Endothelial cell of hepatic sinusoid (primary cell): ENCODE measurements at regions not wholly inside any gene's neighbourhood (a gene's known extent, or its start where the extent isn't known, plus 50 kb on each side); places are given as distances from the start of the nearest gene placed in this dataset.

ENCODE experiments used
- in situ Hi-C: cut with HindIII; loops from 2 replicates; pipeline ENCODE4 v1.10.0; 2017; ENCODE audit warnings: low sequenced_read_pairs

DNA sequence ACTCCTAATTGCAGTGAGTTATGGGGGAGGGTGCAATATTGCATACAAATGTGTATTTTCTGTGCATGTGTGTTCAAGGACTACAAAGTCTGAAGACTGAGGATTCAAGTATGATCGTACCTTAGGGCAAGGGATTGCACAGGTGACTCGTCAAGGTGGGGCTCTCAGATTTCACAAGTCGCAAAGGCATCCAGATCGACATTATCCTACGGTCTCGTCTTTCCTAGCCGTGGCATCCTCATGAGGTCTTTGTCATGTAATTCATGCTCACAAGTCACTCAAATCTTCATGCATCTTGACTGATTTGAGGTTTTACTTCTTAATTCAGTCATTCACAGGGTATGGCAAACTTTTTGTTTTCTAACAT, 191.4 kb upstream of the HES1 start:
- in situ Hi-C loops: no loop called here

DNA sequence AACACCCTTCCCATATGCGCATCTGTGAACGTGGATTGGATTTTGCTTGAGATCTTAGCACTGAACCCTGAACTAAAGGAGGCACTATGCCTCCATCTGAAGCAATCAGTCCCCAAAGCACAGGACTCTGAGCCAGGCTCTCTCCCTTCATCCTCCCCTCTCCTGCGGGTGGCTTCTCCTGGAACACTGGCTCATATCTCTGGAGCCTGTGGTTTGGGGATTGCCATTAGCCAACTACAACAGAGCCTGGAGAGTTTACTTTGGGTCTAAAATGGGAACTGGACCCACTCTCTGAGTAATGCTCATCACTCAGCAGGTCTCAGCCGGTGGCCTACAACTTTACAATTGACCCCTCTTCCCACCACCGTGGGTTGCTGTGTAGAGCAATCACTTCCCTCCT, 190.8 kb upstream of the HES1 start:
- in situ Hi-C loops: no loop called here

GRCh38 chr3:193946945-193947344, 189.0 kb upstream of the HES1 start:
- in situ Hi-C loops: no loop called here

DNA sequence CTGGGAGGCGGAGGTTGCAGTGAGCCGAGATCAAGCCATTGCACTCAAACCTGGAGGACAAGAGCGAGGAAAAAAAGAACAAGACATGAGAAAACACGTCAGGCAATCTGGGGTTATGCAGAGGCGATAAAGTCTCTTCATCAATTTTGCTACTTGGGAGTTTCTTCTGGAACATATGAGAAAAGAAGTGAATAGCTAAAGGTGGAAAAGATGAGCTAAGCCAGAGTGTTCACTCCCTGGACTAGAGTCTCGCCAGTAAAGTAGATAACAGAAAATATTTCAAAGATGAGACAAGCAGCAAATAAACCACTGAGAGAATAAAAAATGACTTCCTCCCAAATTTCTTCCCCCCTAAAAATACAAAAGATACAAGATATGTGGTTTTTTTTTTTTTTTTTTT, 188.4 kb upstream of the HES1 start:
- in situ Hi-C loops: no loop called here

DNA sequence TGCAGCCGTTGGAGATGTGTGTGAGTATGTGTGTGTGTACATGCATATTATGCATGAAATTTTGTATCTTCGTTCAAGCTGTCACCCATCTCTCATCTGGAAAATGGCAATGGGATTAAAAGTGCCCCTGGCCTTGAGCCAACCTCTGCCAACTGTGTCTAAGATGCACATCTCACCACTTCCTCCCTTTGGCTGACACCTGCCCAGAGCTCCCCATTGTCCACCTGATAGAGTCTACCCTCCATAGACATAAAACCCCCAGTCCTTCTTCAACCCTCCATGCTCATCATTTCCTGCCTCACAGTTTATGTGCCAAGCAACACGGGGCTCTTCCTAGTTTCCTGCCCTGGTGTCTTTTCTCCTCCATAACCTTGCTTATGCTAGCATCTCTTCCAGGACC, 187.5 kb upstream of the HES1 start:
- in situ Hi-C loops: no loop called here

DNA sequence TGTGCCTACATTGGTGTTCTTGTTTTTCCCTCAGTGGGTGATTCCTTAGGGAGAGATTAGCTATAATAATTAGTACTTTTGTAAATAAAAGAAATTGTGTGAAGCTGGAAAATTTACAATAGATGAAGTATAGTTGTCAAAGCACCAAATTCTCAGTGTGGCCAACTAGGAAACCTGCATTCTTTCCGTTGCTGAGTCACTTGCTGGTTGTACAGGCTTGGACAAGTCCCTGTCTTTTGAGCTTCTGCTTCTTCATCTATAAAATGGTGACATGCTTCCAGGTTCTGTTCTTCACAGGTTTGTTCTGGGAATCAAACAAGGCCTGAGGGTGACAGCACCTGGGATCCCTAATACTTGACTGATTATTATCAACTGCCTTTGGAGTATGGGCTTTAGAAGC, 184.1 kb upstream of the HES1 start:
- in situ Hi-C loops: no loop called here

- in situ Hi-C loops: no loop called here
These were observed 181.2 kb upstream of the HES1 start for GRCh38 chr3:193954752-193955151.

- in situ Hi-C loops: no loop called here
These were observed 180.2 kb upstream of the HES1 start for GRCh38 chr3:193955719-193956118.

- in situ Hi-C loops: no loop called here
These were observed 176.1 kb upstream of the HES1 start for GRCh38 chr3:193959861-193960260.

DNA sequence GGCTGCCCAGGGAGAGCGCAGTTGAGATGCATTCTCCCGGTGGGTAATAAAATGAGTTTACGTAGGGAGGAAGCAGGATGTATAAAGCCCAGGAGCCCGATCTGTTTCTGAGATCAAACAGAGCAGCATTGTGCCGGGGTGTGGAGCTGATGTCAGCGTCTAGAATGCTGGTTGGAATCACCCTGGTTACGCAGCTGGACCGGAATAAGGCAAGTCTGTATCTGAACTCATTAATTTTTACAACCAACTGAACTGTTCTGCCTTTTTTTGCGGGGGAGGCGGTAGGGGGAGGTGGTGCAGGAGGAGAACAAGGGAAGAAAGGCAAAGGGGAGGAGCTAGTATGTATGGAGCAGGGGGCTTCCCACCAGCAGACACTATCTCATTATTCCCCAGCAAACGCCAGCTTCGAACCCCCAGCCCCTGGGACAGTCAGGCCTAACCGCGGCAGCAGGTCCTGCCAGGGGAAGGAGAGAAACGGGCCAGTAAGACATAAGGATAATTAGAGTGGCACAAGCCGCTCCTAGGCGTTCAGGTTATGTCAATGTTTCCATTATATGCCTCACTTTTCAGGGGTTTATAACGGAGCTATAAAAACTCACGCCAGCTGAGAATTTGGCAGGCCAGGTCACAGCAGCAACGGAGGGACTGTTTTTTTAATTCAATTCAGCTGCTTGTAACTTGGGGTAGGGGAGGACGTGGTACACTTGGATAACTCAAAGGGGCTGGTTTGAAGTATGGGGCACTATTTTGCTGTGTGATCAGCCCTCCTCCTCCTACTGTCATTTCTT, 175.3 kb upstream of the HES1 start:
- in situ Hi-C loops: no loop called here

DNA sequence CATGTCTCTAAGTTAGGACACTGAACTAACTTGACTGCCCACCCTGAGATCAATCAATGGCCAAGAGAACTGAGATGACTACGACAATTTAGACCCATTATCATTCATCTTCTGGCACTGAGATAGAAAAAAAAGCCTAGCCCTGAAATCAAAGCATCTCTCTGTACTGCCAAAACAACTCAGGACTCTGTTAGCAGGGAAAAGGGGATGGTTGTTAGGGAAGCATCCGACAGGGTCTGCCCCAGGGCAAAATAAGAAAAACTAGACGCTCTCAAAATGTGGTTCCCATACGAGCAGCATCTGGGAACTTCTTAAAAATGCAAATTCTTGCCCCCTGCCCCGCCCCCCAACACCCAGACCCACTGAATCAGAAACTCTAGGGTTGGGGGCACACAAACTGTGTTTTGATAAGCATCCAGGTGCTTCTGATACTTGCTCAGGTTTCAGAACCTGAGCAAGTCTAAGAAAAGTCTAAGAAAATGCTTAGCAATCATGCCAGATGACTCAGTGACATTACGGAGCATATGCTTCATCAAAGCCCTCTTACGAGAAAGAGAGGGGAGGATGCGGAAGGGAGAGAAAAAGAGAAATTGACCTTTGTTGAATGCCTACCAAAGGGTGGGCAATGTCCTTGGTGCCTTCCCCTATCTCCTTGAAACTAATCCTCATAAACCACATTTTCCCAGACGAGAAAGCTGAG, 172.8 kb upstream of the HES1 start:
- in situ Hi-C loops: no loop called here

DNA sequence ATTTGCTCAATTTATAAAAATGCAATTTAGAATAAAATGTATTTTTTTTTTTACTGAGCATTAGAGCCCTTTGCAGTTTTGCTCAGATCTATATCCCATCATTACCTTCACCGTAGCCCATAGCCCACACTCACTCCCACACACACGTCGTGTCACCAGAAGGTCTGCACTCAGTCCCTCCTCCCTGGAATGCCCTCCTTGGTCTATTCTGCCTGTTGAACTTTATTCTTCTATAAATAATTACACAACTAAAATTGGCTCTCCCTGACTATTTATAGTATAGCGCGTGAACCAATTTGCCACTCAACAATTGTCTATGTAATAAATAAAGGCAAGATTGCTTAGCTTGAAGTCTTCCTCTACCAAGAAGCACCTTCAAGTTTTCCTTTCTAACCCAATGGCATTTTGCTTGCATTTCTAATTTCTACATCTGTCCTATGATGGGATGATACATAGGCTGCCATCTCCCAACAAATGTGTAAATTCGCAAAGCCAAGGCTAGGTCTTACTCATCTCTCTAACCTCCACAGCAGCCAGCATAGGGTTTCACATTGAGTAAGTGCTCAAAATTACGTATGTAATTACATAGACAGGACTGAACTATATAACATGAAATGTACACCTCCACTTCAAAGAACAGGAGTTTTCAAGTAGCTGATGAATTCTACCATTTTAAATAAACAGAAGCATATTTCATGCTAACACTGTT, 172.0 kb upstream of the HES1 start:
- in situ Hi-C loops: no loop called here

- in situ Hi-C loops: no loop called here
These were observed 171.4 kb upstream of the HES1 start for GRCh38 chr3:193964517-193964880.

- in situ Hi-C loops: no loop called here
These were observed 167.5 kb upstream of the HES1 start for GRCh38 chr3:193968380-193968974.

DNA sequence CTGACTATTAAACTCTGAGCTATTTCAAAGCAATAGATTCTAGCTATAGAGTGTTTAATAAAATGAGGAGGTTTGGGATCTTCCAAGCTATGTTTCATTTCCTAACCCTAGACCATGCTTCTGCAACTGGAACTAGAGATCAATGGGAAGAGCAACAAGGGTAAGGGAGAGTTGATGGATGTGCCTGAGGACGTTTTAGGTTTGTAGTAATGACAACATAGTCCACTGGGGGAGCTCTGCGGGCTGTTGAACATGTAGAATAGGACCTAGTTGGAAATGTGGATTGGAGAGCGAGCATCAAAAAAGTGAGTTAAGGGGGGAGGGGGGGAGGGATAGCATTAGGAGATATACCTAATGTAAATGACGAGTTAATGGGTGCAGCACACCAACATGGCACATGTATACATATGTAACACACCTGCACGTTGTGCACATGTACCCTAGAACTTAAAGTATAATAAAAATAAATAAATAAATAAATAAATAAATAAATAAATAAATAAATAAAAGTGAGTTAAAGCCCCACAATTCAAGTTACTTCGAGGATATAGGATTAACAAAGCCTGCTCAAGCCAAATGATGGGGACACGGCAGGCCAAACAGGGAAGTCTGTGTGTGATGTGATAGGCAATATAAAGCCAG, 165.7 kb upstream of the HES1 start:
- in situ Hi-C loops: loop anchor here (10.0 kb wide), 2 partner anchors 55 to 75 kb away; no protein-coding TSS in a partner anchor

GRCh38 chr3:193970773-193971206, 165.2 kb upstream of the HES1 start:
- in situ Hi-C loops: loop anchor here (10.0 kb wide), 2 partner anchors 56 to 74 kb away; no protein-coding TSS in a partner anchor

GRCh38 chr3:193971261-193971751, 164.6 kb upstream of the HES1 start:
- in situ Hi-C loops: loop anchor here (10.0 kb wide), 2 partner anchors 57 to 73 kb away; no protein-coding TSS in a partner anchor

GRCh38 chr3:193971966-193972365, 164.0 kb upstream of the HES1 start:
- in situ Hi-C loops: loop anchor here (10.0 kb wide), 2 partner anchors 57 to 73 kb away; no protein-coding TSS in a partner anchor

DNA sequence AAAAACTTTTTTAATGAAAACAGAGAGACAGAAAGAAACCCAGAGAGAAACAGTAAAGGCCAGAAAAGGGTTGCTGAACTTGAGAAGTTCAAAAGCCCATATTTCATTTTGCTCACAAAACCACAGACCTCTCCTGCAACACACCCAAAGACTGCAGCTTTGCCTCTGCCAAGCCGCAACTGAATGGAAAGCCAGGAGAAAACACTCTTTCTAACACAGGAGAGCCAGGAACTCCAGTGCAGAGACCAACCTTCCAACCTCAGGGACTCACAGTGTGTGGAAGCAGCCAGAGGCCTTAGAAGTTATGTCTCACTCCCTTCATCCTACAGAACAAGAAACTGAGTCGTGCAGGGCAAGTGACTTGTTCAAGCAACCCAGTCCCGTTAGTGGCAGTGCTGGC, 163.1 kb upstream of the HES1 start:
- in situ Hi-C loops: loop anchor here (10.0 kb wide), 2 partner anchors 58 to 72 kb away; no protein-coding TSS in a partner anchor

- in situ Hi-C loops: loop anchor here (10.0 kb wide), 2 partner anchors 59 to 71 kb away; no protein-coding TSS in a partner anchor
These were observed 161.7 kb upstream of the HES1 start for GRCh38 chr3:193974191-193974652.
